Osteocyte (in vitro differentiated cells): ENCODE measurements at regions not wholly inside any gene's neighbourhood (a gene's known extent, or its start where the extent isn't known, plus 50 kb on each side); places are given as distances from the start of the nearest gene placed in this dataset.
A peak's percentile ranks its signal among the peaks of the same experiment; 100 is the strongest.

ENCODE experiments used
- DNase-seq: peaks from one replicate; pipeline ENCODE4 v3.0.0; 2021; ENCODE audit warnings: mixed read lengths; ENCODE audit not compliant: unreplicated experiment; ENCODE audit errors: extremely low spot score
- H3K27ac Mint-ChIP-seq: one replicate; pipeline ENCODE4 v1.8.0; 2021; ENCODE audit warnings: mild to moderate bottlenecking, mixed read lengths; ENCODE audit not compliant: unreplicated experiment
- H3K27me3 Mint-ChIP-seq: one replicate; pipeline ENCODE4 v1.8.0; 2021; ENCODE audit warnings: mixed read lengths; ENCODE audit not compliant: unreplicated experiment
- H3K36me3 Mint-ChIP-seq: one replicate; pipeline ENCODE4 v1.8.0; 2021; ENCODE audit warnings: mixed read lengths; ENCODE audit not compliant: unreplicated experiment
- H3K4me1 Mint-ChIP-seq: one replicate; pipeline ENCODE4 v1.8.0; 2021; ENCODE audit warnings: mixed read lengths; ENCODE audit not compliant: unreplicated experiment
- H3K4me3 Mint-ChIP-seq: one replicate; pipeline ENCODE4 v1.8.0; 2021; ENCODE audit warnings: mild to moderate bottlenecking, moderate library complexity, mixed read lengths; ENCODE audit not compliant: unreplicated experiment
- H3K9me3 Mint-ChIP-seq: one replicate; pipeline ENCODE4 v1.8.0; 2021; ENCODE audit warnings: mixed read lengths; ENCODE audit not compliant: unreplicated experiment
- CTCF ChIP-seq: fragments of 200-600 bp; sonication (generic); IDR thresholded peaks from 2 replicates; pipeline ENCODE4 v1.5.0; 2021; ENCODE audit warnings: antibody characterized with exemption, mild to moderate bottlenecking, moderate library complexity

GRCh38 chr2:118670276-118670675, 177.2 kb downstream of the EN1 start:
- no peak overlapping the region for H3K4me3 Mint-ChIP-seq
- H3K27me3 Mint-ChIP-seq, result peaks cover 2% of the 10 kb centered on the region
- TF ChIP-seq CTCF, result no peak
- peaks cover 23% of the 10 kb centered on the region for H3K4me1 Mint-ChIP-seq
- H3K27ac Mint-ChIP-seq, result no peak overlapping the region
- no peak for DNase-seq
- H3K9me3 Mint-ChIP-seq, result no peaks in the 10 kb centered on the region
- H3K36me3 Mint-ChIP-seq, result no peaks in the 10 kb centered on the region

- Mint-ChIP-seq H3K9me3 (no peaks in the 10 kb centered on the region), H3K36me3 (no peaks in the 10 kb centered on the region), H3K27ac (peak overlapping the region; percentile 84), H3K4me3 (no peak overlapping the region), H3K4me1 (peaks cover 23% of the 10 kb centered on the region), H3K27me3 (peaks cover 6% of the 10 kb centered on the region)
- no peak for DNase-seq
- no peak for TF ChIP-seq CTCF
These were observed 177.8 kb downstream of the EN1 start for GRCh38 chr2:118669654-118670053.

GRCh38 chr2:118668431-118669424, 178.7 kb downstream of the EN1 start:
- Mint-ChIP-seq H3K27me3 (peaks cover 10% of the 10 kb centered on the region), H3K27ac (peak overlapping the region; percentile 84), H3K4me3 (peak overlapping the region; percentile 15), H3K4me1 (peaks cover 23% of the 10 kb centered on the region), H3K36me3 (no peaks in the 10 kb centered on the region), H3K9me3 (no peaks in the 10 kb centered on the region)
- TF ChIP-seq CTCF, result no peak
- no peak for DNase-seq

- H3K4me1 Mint-ChIP-seq, result peaks cover 23% of the 10 kb centered on the region
- no peak overlapping the region for H3K4me3 Mint-ChIP-seq
- peak overlapping the region; percentile 84 for H3K27ac Mint-ChIP-seq
- no peaks in the 10 kb centered on the region for H3K36me3 Mint-ChIP-seq
- no peak for TF ChIP-seq CTCF
- H3K27me3 Mint-ChIP-seq, result peaks cover 10% of the 10 kb centered on the region
- no peak for DNase-seq
- H3K9me3 Mint-ChIP-seq, result no peaks in the 10 kb centered on the region
These were observed 179.5 kb downstream of the EN1 start for GRCh38 chr2:118667964-118668363.

- no peaks in the 10 kb centered on the region for H3K9me3 Mint-ChIP-seq
- no peak for TF ChIP-seq CTCF
- no peak overlapping the region for H3K4me3 Mint-ChIP-seq
- DNase-seq, result no peak
- H3K4me1 Mint-ChIP-seq, result peaks cover 23% of the 10 kb centered on the region
- H3K27me3 Mint-ChIP-seq, result peaks cover 10% of the 10 kb centered on the region
- H3K27ac Mint-ChIP-seq, result no peak overlapping the region
- no peaks in the 10 kb centered on the region for H3K36me3 Mint-ChIP-seq
These were observed 180.1 kb downstream of the EN1 start for GRCh38 chr2:118667348-118667747.
